HEK293 (cell line): ENCODE measurements at regions not wholly inside any gene's neighbourhood (a gene's known extent, or its start where the extent isn't known, plus 50 kb on each side); places are given as distances from the start of the nearest gene placed in this dataset.

Experiments used
- CTCF ChIA-PET: fragments of 350-600 bp; formaldehyde crosslinking; extraction: SDS; loops from one replicate; lab custom pipeline; 2021; ENCODE audit warnings: antibody characterized with exemption; lab: Yijun Ruan, JAX
- POLR2A ChIA-PET: fragments of 300-600 bp; formaldehyde crosslinking; extraction: SDS; loops from one replicate; lab custom pipeline; 2020; ENCODE audit warnings: antibody characterized with exemption, inconsistent platforms; lab: Yijun Ruan, JAX
- H3K27ac ChIP-seq: fragments of 200-500 bp; sonication (Bioruptor generic); 2 replicates; pipeline ENCODE4 v1.5.1; 2014; ENCODE audit warnings: low read depth, low read length, control low read depth, inconsistent platforms; ENCODE audit errors: extremely low read depth
- H3K36me3 ChIP-seq, 2 experiments: fragments of 200-500 bp in 1 of 2; sonication (Bioruptor generic) in 1 of 2; 1 replicate in 1 of 2; 2 replicates in 1 of 2; pipeline ENCODE4 v1.5.1; 2014 to 2017; ENCODE audit warnings: inconsistent platforms in 2 of 2, low read length in 2 of 2; ENCODE audit not compliant: control insufficient read depth in 2 of 2, insufficient read depth in 1 of 2
- H3K4me1 ChIP-seq: fragments of 200-500 bp; sonication (Bioruptor generic); 2 replicates; pipeline ENCODE4 v1.5.1; 2014; ENCODE audit warnings: mild to moderate bottlenecking, low read length, inconsistent platforms; ENCODE audit not compliant: control insufficient read depth, insufficient read depth
- H3K4me3 ChIP-seq: 2 replicates; pipeline ENCODE4 v1.5.1; 2011; ENCODE audit warnings: low read depth, mild to moderate bottlenecking, control low read depth, low read length, moderate library complexity
- H3K9me3 ChIP-seq: fragments of 200-500 bp; sonication (Bioruptor generic); 2 replicates; pipeline ENCODE4 v1.5.1; 2014; ENCODE audit warnings: low read depth, low read length, inconsistent platforms; ENCODE audit not compliant: control insufficient read depth, insufficient read depth
- AEBP2 ChIP-seq: fragments of 450-650 bp; formaldehyde crosslinking; IDR thresholded peaks from 2 replicates; pipeline ENCODE4 v1.5.1; 2016; ENCODE audit warnings: missing biosample characterization, missing genetic modification characterization, borderline replicate concordance
- BCL11A ChIP-seq: fragments of 450-650 bp; formaldehyde crosslinking; IDR thresholded peaks from 2 replicates; pipeline ENCODE4 v1.5.1; 2016; ENCODE audit warnings: low read depth, missing biosample characterization, missing genetic modification characterization
- GLI2 ChIP-seq: fragments of 450-650 bp; formaldehyde crosslinking; IDR thresholded peaks from 2 replicates; pipeline ENCODE4; 2017; ENCODE audit warnings: missing biosample characterization, missing genetic modification characterization, low read depth, borderline replicate concordance
- GLIS1 ChIP-seq: fragments of 450-650 bp; formaldehyde crosslinking; IDR thresholded peaks from 2 replicates; pipeline ENCODE4 v1.5.1; 2016; ENCODE audit warnings: missing biosample characterization, missing genetic modification characterization
- KLF8 ChIP-seq: fragments of 450-650 bp; formaldehyde crosslinking; IDR thresholded peaks from 2 replicates; pipeline ENCODE4 v1.5.1; 2016; ENCODE audit warnings: missing biosample characterization, missing genetic modification characterization
- MZF1 ChIP-seq: fragments of 450-650 bp; formaldehyde crosslinking; IDR thresholded peaks from 2 replicates; pipeline ENCODE4 v1.5.1; 2017; ENCODE audit warnings: missing biosample characterization, missing genetic modification characterization, borderline replicate concordance
- PATZ1 ChIP-seq: fragments of 450-650 bp; formaldehyde crosslinking; IDR thresholded peaks from 2 replicates; pipeline ENCODE4 v1.5.1; 2016; ENCODE audit warnings: missing biosample characterization, missing genetic modification characterization
- PRDM10 ChIP-seq: fragments of 450-650 bp; formaldehyde crosslinking; IDR thresholded peaks from 2 replicates; pipeline ENCODE4 v1.5.1; 2016; ENCODE audit warnings: missing biosample characterization, missing genetic modification characterization
- SP2 ChIP-seq: fragments of 450-650 bp; formaldehyde crosslinking; IDR thresholded peaks from 2 replicates; pipeline ENCODE4 v1.5.1; 2016; ENCODE audit warnings: missing biosample characterization, missing genetic modification characterization
- ZFP69B ChIP-seq: fragments of 450-650 bp; formaldehyde crosslinking; IDR thresholded peaks from 2 replicates; pipeline ENCODE4 v1.5.1; 2016; ENCODE audit warnings: missing biosample characterization, missing genetic modification characterization
- ZIC2 ChIP-seq: fragments of 450-650 bp; formaldehyde crosslinking; IDR thresholded peaks from 2 replicates; pipeline ENCODE4 v1.5.1; 2016; ENCODE audit warnings: missing biosample characterization, missing genetic modification characterization
- ZNF223 ChIP-seq: fragments of 450-650 bp; formaldehyde crosslinking; IDR thresholded peaks from 2 replicates; pipeline ENCODE4 v1.5.1; 2016; ENCODE audit warnings: missing biosample characterization, missing genetic modification characterization
- ZNF335 ChIP-seq: fragments of 450-650 bp; formaldehyde crosslinking; conservative IDR thresholded peaks from 2 replicates; pipeline ENCODE4 v1.5.1; 2016; ENCODE audit warnings: missing biosample characterization, missing genetic modification characterization
- ZNF354C ChIP-seq: fragments of 450-650 bp; formaldehyde crosslinking; IDR thresholded peaks from 2 replicates; pipeline ENCODE4 v1.5.1; 2016; ENCODE audit warnings: missing biosample characterization, missing genetic modification characterization, low read depth, borderline replicate concordance
- ZNF416 ChIP-seq: fragments of 450-650 bp; formaldehyde crosslinking; IDR thresholded peaks from 2 replicates; pipeline ENCODE4 v1.5.1; 2016; ENCODE audit warnings: missing biosample characterization, missing genetic modification characterization
- ZNF560 ChIP-seq: fragments of 450-650 bp; formaldehyde crosslinking; IDR thresholded peaks from 2 replicates; pipeline ENCODE4 v1.5.1; 2017; ENCODE audit warnings: missing biosample characterization, missing genetic modification characterization, borderline replicate concordance
- ZNF600 ChIP-seq: fragments of 450-650 bp; formaldehyde crosslinking; IDR thresholded peaks from 2 replicates; pipeline ENCODE4 v1.5.1; 2016; ENCODE audit warnings: missing biosample characterization, missing genetic modification characterization
- ZNF658 ChIP-seq: fragments of 450-650 bp; formaldehyde crosslinking; IDR thresholded peaks from 2 replicates; pipeline ENCODE4; 2016; ENCODE audit warnings: missing biosample characterization, missing genetic modification characterization
- ZNF76 ChIP-seq: fragments of 450-650 bp; formaldehyde crosslinking; IDR thresholded peaks from 2 replicates; pipeline ENCODE4; 2016; ENCODE audit warnings: low read depth, missing biosample characterization, missing genetic modification characterization, borderline replicate concordance
- ZNF768 ChIP-seq: fragments of 450-650 bp; formaldehyde crosslinking; IDR thresholded peaks from 2 replicates; pipeline ENCODE4 v1.5.1; 2018; ENCODE audit warnings: missing biosample characterization, mild to moderate bottlenecking, missing genetic modification characterization
- ZNF785 ChIP-seq: fragments of 450-650 bp; formaldehyde crosslinking; IDR thresholded peaks from 2 replicates; pipeline ENCODE4 v1.5.1; 2016; ENCODE audit warnings: missing biosample characterization, missing genetic modification characterization
- ZSCAN23 ChIP-seq: fragments of 450-650 bp; formaldehyde crosslinking; IDR thresholded peaks from 2 replicates; pipeline ENCODE4 v1.5.1; 2016; ENCODE audit warnings: missing biosample characterization, missing genetic modification characterization
- ZSCAN4 ChIP-seq: fragments of 450-650 bp; formaldehyde crosslinking; IDR thresholded peaks from 2 replicates; pipeline ENCODE4 v1.5.1; 2017; ENCODE audit warnings: missing biosample characterization, missing genetic modification characterization

GRCh38 chr13:53847502-53847901 is 818.9 kb downstream of the OLFM4 start:
- TF ChIP-seq PRDM10 (tag by site-specific recombination) = no peak
- no peak for TF ChIP-seq BCL11A (tag by site-specific recombination)
- TF ChIP-seq ZNF768 (tag by site-specific recombination) = no peak
- TF ChIP-seq ZNF335 (tag by site-specific recombination) = no peak
- no peak for TF ChIP-seq ZFP69B (tag by site-specific recombination)
- TF ChIP-seq AEBP2 (tag by site-specific recombination) = no peak
- no peak for TF ChIP-seq ZNF416
- no peak for TF ChIP-seq ZNF658 (tag by site-specific recombination)
- TF ChIP-seq KLF8 (tag by site-specific recombination) = no peak
- no peak for TF ChIP-seq GLI2
- TF ChIP-seq ZNF785 (tag by site-specific recombination) = no peak
- TF ChIP-seq MZF1 (tag by site-specific recombination) = no peak
- no peak for TF ChIP-seq ZNF560 (tag by site-specific recombination)
- no peak for TF ChIP-seq ZNF354C (tag by site-specific recombination)
- TF ChIP-seq ZIC2 (tag by site-specific recombination) = no peak
- TF ChIP-seq SP2 (tag by site-specific recombination) = no peak
- TF ChIP-seq ZNF223 = no peak
- no peak for TF ChIP-seq ZNF76 (tag by site-specific recombination)
- TF ChIP-seq PATZ1 (tag by site-specific recombination) = no peak
- CTCF ChIA-PET = interaction anchor here (0.6 kb wide), 1 partner anchor 72 kb away, joined by 3 read pairs; no protein-coding TSS in a partner anchor
- H3K9me3 ChIP-seq = no peaks in the 10 kb centered on the region
- no peaks in the 10 kb centered on the region for H3K4me1 ChIP-seq
- no peak overlapping the region for H3K4me3 ChIP-seq
- POLR2A ChIA-PET = no interaction called here
- no peaks in the 10 kb centered on the region for H3K36me3 ChIP-seq
- H3K27ac ChIP-seq = no peak overlapping the region

GRCh38 chr13:53848366-53848961 is 819.9 kb downstream of the OLFM4 start:
- no peaks in the 10 kb centered on the region for H3K36me3 ChIP-seq
- no peak overlapping the region for H3K27ac ChIP-seq
- no peaks in the 10 kb centered on the region for H3K9me3 ChIP-seq
- no peak overlapping the region for H3K4me3 ChIP-seq
- POLR2A ChIA-PET = no interaction called here
- CTCF ChIA-PET = no interaction called here
- H3K4me1 ChIP-seq = no peaks in the 10 kb centered on the region
- TF ChIP-seq ZSCAN23 (no peak), ZNF600 (tag by site-specific recombination) (no peak), GLIS1 (tag by site-specific recombination) (no peak), ZSCAN4 (no peak)
